ENCODE measurements at regions not wholly inside any gene's neighbourhood (a gene's known extent, or its start where the extent isn't known, plus 50 kb on each side); places are given as distances from the start of the nearest gene placed in this dataset.

DNA sequence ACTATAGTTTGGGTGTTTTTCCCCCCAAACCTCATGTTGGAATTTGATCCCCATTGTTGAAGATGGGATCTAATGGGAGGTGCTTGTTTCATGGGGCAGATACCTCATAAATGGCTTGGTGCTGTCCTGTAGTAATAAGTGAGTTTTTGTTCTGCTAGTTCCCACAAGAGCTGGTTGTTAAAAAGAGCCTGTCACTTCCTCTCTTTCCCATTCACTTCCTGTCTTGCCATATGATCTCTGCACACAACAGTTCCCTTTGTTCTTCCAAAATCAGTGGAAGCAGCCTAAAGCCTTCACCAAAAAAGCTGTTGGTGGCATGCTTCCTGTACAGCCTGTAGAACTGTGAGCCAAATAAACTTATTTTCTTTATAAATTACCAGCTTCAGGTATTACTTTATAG is 768.2 kb upstream of the VRK2 start:
- TF ChIP-seq, protein P1, sequence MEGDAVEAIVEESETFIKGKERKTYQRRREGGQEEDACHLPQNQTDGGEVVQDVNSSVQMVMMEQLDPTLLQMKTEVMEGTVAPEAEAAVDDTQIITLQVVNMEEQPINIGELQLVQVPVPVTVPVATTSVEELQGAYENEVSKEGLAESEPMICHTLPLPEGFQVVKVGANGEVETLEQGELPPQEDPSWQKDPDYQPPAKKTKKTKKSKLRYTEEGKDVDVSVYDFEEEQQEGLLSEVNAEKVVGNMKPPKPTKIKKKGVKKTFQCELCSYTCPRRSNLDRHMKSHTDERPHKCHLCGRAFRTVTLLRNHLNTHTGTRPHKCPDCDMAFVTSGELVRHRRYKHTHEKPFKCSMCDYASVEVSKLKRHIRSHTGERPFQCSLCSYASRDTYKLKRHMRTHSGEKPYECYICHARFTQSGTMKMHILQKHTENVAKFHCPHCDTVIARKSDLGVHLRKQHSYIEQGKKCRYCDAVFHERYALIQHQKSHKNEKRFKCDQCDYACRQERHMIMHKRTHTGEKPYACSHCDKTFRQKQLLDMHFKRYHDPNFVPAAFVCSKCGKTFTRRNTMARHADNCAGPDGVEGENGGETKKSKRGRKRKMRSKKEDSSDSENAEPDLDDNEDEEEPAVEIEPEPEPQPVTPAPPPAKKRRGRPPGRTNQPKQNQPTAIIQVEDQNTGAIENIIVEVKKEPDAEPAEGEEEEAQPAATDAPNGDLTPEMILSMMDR (IDR thresholded peaks at IDR 0.05; ENCODE audit: low read length): no peak
- TF ChIP-seq EZH2phosphoT487 (IDR thresholded peaks at IDR 0.05; ENCODE audit: low read length): no peak
